B cell (primary cell): ENCODE measurements at regions not wholly inside any gene's neighbourhood (a gene's known extent, or its start where the extent isn't known, plus 50 kb on each side); places are given as distances from the start of the nearest gene placed in this dataset.

Experiments
- ATAC-seq: fragments of 200-7000 bp; cut with Tn5 transposase; one replicate; pipeline ENCODE4 v1.10.0; 2021; ENCODE audit warnings: low read depth, mild to moderate bottlenecking, moderate number of reproducible peaks, moderate library complexity
- CTCF ChIA-PET: fragments of 350-600 bp; sonication (Branson Sonifier 250); formaldehyde crosslinking; loops from one replicate; lab custom pipeline; 2021; ENCODE audit warnings: antibody characterized with exemption, inconsistent platforms; lab: Charles Lee
- POLR2A ChIA-PET: fragments of 350-600 bp; sonication (Branson Sonifier 250); formaldehyde crosslinking; loops from one replicate; lab custom pipeline; 2021; ENCODE audit warnings: antibody characterized with exemption; lab: Charles Lee
- DNase-seq: peaks from one replicate; pipeline ENCODE4 v3.0.0; 2013
- H2AFZ ChIP-seq: 2 replicates; pipeline ENCODE4 v1.6.1; 2012; ENCODE audit warnings: mild to moderate bottlenecking, low read depth, low read length; ENCODE audit not compliant: insufficient read depth, poor library complexity, severe bottlenecking
- H3K27ac ChIP-seq, 2 donors: 1 replicate in 1 of 2; 2 replicates in 1 of 2; pipeline ENCODE4 v1.5.1; 2012 to 2013; ENCODE audit warnings: low read length in 2 of 2, mild to moderate bottlenecking in 2 of 2, moderate library complexity in 1 of 2
- H3K27me3 ChIP-seq, 4 experiments: fragments of 200-600 bp in 1 of 4; sonication (generic) in 1 of 4; replicated peaks in 1 of 4; 1 replicate in 2 of 4; 2 replicates in 2 of 4; pipeline versions ENCODE4 v1.6.1 to v1.7.0; 2013 to 2016; ENCODE audit warnings: low read length in 3 of 4, mild to moderate bottlenecking in 2 of 4, mixed read lengths in 1 of 4, moderate library complexity in 1 of 4; ENCODE audit not compliant: insufficient read depth in 4 of 4, control insufficient read depth in 3 of 4; ENCODE audit errors: control extremely low read depth in 1 of 4
- H3K36me3 ChIP-seq, 2 experiments: replicated peaks in 1 of 2; 1 replicate in 1 of 2; 2 replicates in 1 of 2; pipeline versions ENCODE4 v1.6.1 to v1.7.1; 2013; ENCODE audit warnings: low read length in 1 of 2; ENCODE audit not compliant: insufficient read depth in 2 of 2, control insufficient read depth in 1 of 2; ENCODE audit errors: control extremely low read depth in 1 of 2, extremely low read depth in 1 of 2
- H3K4me1 ChIP-seq, 2 donors: fragments of 200-600 bp in 1 of 2; sonication (generic) in 1 of 2; 1 replicate in 1 of 2; 2 replicates in 1 of 2; pipeline versions ENCODE4 v1.5.1 to v1.6.1; 2013 to 2017; ENCODE audit warnings: low read length in 2 of 2; ENCODE audit not compliant: control insufficient read depth in 2 of 2, insufficient read depth in 2 of 2
- H3K4me2 ChIP-seq: replicated peaks from 2 replicates; pipeline ENCODE3; 2012; ENCODE audit warnings: mild to moderate bottlenecking, low read depth, low read length; ENCODE audit not compliant: poor library complexity, severe bottlenecking
- H3K4me3 ChIP-seq, 5 experiments: fragments of 200-600 bp in 1 of 5; sonication (generic) in 1 of 5; 1 replicate in 3 of 5; 2 replicates in 2 of 5; pipeline versions ENCODE4 v1.5.1 to v1.7.0; 2011 to 2016; ENCODE audit warnings: low read length in 4 of 5, mild to moderate bottlenecking in 4 of 5, low read depth in 2 of 5, control low read depth in 1 of 5, moderate library complexity in 1 of 5; ENCODE audit not compliant: insufficient read depth in 1 of 5; ENCODE audit errors: control extremely low read depth in 1 of 5, extremely low read depth in 1 of 5
- H3K79me2 ChIP-seq: fragments of 200-600 bp; sonication (generic); one replicate; pipeline ENCODE4 v1.6.0; 2016; ENCODE audit warnings: low read length; ENCODE audit not compliant: control insufficient read depth, insufficient read depth
- H3K9ac ChIP-seq: fragments of 200-600 bp; sonication (generic); 2 replicates; pipeline ENCODE4 v1.6.1; 2017; ENCODE audit warnings: mild to moderate bottlenecking, low read length, moderate library complexity
- H3K9me3 ChIP-seq, 3 donors: one replicate each; pipeline versions ENCODE4 v1.6.1 to v1.7.1; 2013; ENCODE audit warnings: low read length in 2 of 3; ENCODE audit not compliant: control insufficient read depth in 2 of 3, insufficient read depth in 1 of 3; ENCODE audit errors: control extremely low read depth in 1 of 3
- H4K20me1 ChIP-seq: 2 replicates; pipeline ENCODE4 v1.6.0; 2012; ENCODE audit warnings: mild to moderate bottlenecking, low read length; ENCODE audit not compliant: insufficient read depth, control insufficient read depth, poor library complexity, severe bottlenecking
- H3K27ac Mint-ChIP-seq: one replicate; pipeline ENCODE4 v1.8.0; 2021; ENCODE audit warnings: mixed read lengths
- H3K27me3 Mint-ChIP-seq: one replicate; pipeline ENCODE4 v1.8.0; 2021; ENCODE audit warnings: mixed read lengths
- H3K4me1 Mint-ChIP-seq: one replicate; pipeline ENCODE4 v1.8.0; 2021; ENCODE audit warnings: mixed read lengths
- H3K4me3 Mint-ChIP-seq: one replicate; pipeline ENCODE4 v1.8.0; 2021; ENCODE audit warnings: mixed read lengths
- H3K9me3 Mint-ChIP-seq: one replicate; pipeline ENCODE4 v1.8.0; 2022; ENCODE audit warnings: mixed read lengths; ENCODE audit not compliant: insufficient read depth
- EZH2 ChIP-seq: IDR thresholded peaks from 2 replicates; pipeline ENCODE4 v1.6.1; 2012; ENCODE audit warnings: borderline replicate concordance, low read depth, mild to moderate bottlenecking, moderate library complexity, low read length; ENCODE audit not compliant: insufficient read depth, poor library complexity, severe bottlenecking
- WGBS: methylation state at CpG from one replicate; pipeline ENCODE4 v1.1.5; 2013; ENCODE audit warnings: missing lambda C conversion rate; ENCODE audit not compliant: insufficient coverage; 5-methylcytosine and 5-hydroxymethylcytosine counted together
- intact Hi-C: fragments of 100-400 bp; cut with micrococcal nuclease; formaldehyde crosslinking; loops from one replicate; pipeline ENCODE4 v1.10.0; 2022
- TF ChIP-seq, protein P1 (sequence below): fragments of 200-600 bp; IDR thresholded peaks from one replicate; pipeline ENCODE4 v1.8.0; 2022; ENCODE audit warnings: antibody characterized with exemption, mild to moderate bottlenecking

DNA sequence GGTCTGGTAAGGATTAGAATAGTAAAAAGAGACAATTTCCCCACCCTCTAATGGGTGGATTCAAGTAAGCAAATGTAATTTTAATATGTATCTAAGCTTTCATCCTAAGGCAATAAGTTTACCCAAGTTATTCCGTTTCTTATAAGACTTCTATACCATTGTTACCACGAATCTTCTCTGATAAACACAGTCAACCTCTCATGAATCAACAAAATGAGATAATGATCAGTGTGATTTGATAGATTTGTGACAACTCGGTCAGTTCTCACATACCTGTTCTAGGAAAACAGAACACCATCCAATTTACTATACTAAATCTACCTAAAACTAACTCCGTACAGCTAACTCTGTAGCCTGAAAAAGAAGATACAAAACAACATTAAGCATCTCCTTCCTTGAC is 342.1 kb downstream of the TBL1XR1 start:
- H3K36me3 ChIP-seq, result no peaks in the 10 kb centered on the region
- H4K20me1 ChIP-seq, result no peaks in the 10 kb centered on the region
- H3K4me1 ChIP-seq, result no peaks in the 10 kb centered on the region
- CTCF ChIA-PET, result no interaction called here
- H3K4me3 ChIP-seq, result no peak overlapping the region
- H3K27me3 Mint-ChIP-seq, result peaks cover 10% of the 10 kb centered on the region
- POLR2A ChIA-PET, result no interaction called here
- H3K4me3 Mint-ChIP-seq, result no peak overlapping the region
- H3K27ac ChIP-seq, result no peak overlapping the region
- intact Hi-C loops, result no loop called here
- TF ChIP-seq EZH2, result no peak
- TF ChIP-seq, protein P1, sequence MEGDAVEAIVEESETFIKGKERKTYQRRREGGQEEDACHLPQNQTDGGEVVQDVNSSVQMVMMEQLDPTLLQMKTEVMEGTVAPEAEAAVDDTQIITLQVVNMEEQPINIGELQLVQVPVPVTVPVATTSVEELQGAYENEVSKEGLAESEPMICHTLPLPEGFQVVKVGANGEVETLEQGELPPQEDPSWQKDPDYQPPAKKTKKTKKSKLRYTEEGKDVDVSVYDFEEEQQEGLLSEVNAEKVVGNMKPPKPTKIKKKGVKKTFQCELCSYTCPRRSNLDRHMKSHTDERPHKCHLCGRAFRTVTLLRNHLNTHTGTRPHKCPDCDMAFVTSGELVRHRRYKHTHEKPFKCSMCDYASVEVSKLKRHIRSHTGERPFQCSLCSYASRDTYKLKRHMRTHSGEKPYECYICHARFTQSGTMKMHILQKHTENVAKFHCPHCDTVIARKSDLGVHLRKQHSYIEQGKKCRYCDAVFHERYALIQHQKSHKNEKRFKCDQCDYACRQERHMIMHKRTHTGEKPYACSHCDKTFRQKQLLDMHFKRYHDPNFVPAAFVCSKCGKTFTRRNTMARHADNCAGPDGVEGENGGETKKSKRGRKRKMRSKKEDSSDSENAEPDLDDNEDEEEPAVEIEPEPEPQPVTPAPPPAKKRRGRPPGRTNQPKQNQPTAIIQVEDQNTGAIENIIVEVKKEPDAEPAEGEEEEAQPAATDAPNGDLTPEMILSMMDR, result no peak
- H3K9me3 ChIP-seq, result no peaks in the 10 kb centered on the region
- H3K4me2 ChIP-seq, result no peak overlapping the region
- ATAC-seq (no peak), DNase-seq (no peak)
- no peaks in the 10 kb centered on the region for H3K79me2 ChIP-seq
- H2AFZ ChIP-seq, result no peak overlapping the region
- no peaks in the 10 kb centered on the region for H3K27me3 ChIP-seq
- H3K27ac Mint-ChIP-seq, result no peak overlapping the region
- no CpG with 5 or more reads among the region's 4 CpGs for WGBS
- H3K4me1 Mint-ChIP-seq, result no peaks in the 10 kb centered on the region
- H3K9ac ChIP-seq, result no peak overlapping the region
- no peaks in the 10 kb centered on the region for H3K9me3 Mint-ChIP-seq

GRCh38 chr3:176850498-176850897 is 346.8 kb downstream of the TBL1XR1 start:
- intact Hi-C loops, result no loop called here
- POLR2A ChIA-PET, result no interaction called here

More at GRCh38 chr3:176850498-176850897, 346.8 kb downstream of the TBL1XR1 start:
- Histone ChIP-seq H3K9ac (no peak overlapping the region), H3K27me3 (no peaks in the 10 kb centered on the region), H3K9me3 (no peaks in the 10 kb centered on the region), H3K4me1 (no peaks in the 10 kb centered on the region), H4K20me1 (no peaks in the 10 kb centered on the region), H3K36me3 (no peaks in the 10 kb centered on the region), H3K27ac (no peak overlapping the region), H3K4me3 (no peak overlapping the region), H2AFZ (no peak overlapping the region), H3K79me2 (no peaks in the 10 kb centered on the region), H3K4me2 (no peak overlapping the region)
- H3K27ac Mint-ChIP-seq, result no peak overlapping the region
- H3K27me3 Mint-ChIP-seq, result no peaks in the 10 kb centered on the region
- DNase-seq (no peak), ATAC-seq (no peak)
- CTCF ChIA-PET, result no interaction called here
- H3K4me3 Mint-ChIP-seq, result no peak overlapping the region
- no peak for TF ChIP-seq EZH2
- H3K9me3 Mint-ChIP-seq, result no peaks in the 10 kb centered on the region
- WGBS, result 100% methylated on average over 4 of the region's 6 CpGs
- no peaks in the 10 kb centered on the region for H3K4me1 Mint-ChIP-seq
